HG03280 (cell line): ENCODE measurements at regions not wholly inside any gene's neighbourhood (a gene's known extent, or its start where the extent isn't known, plus 50 kb on each side); places are given as distances from the start of the nearest gene placed in this dataset.
A peak's percentile ranks its signal among the peaks of the same experiment; 100 is the strongest.

ENCODE experiments used
- ATAC-seq: cut with Tn5 transposase; IDR thresholded peaks from one replicate; pipeline ENCODE4 v1.9.1; 2021; ENCODE audit warnings: mild to moderate bottlenecking, moderate library complexity; ENCODE audit not compliant: unreplicated experiment

- ATAC-seq, result no peak
Measured at GRCh38 chr6:16871047-16871446, 109.8 kb upstream of the ATXN1 start.

DNA sequence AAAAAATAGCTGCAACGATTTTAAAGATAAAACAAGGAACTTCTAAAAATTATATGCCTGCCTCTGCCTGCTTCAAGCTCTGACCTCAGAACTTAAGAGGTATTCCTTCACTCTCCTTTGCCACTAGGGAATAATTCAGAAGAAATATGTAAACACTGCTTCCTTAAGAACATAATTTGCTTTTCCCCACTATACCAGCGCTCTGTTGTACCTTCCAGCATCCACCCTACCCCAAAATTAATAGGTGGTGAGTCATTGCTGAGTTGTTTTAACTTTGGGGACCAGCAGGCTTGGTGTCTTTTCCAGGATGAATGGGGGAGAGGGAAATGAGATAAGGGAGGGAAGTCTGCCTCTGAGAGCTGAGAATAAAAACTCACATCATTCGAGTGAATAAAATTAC is 107.7 kb upstream of the ATXN1 start:
- ATAC-seq, result no peak

DNA sequence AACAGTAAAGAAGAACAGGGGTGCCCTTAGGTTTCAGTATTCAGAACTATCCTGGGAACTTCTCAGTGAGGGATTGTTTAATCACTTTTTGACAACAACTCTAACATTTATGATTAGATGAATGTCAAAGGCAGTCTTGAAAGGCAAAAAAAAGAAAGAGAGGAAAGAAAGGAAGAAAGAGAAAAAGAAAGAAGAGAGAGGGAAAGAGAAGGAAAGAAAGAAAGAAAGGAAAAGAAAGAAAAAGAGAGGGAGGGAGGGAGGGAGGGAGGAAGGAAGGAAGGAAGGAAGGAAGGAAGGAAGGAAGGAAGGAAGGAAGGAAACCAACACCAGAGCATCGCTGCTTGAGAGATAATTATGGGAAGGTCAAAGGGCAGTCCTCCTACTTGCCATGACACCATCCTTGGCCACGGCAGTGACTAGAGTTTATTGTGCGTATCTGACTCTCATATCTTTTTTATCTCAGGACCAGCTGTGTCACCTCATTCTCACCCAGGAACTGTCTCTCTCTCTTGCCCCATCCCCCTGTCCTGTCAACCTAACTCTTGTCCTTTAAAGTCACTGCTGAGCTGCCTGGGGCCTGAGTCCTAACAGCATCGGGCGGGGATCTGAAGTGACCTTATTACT is 96.8 kb upstream of the ATXN1 start:
- no peak for ATAC-seq

DNA sequence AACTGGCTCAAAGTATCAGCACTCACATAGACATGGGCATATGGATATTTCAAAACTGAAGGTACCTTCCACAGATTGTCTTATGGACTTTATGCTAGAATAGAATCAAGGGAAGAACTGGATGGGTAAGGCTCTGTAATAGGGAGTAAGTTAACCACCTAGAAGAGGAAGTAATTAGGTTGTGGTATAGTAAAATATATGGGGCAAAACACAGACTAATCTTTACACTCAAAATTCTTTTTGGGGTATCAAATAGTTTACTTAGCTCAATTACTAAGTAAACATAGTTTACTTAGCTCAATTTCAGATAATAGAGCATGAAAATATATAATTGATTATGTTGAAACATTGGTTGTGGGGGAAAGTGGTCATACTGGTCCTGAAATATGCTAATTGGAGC is 94.2 kb upstream of the ATXN1 start:
- ATAC-seq, result peak; percentile 26

DNA sequence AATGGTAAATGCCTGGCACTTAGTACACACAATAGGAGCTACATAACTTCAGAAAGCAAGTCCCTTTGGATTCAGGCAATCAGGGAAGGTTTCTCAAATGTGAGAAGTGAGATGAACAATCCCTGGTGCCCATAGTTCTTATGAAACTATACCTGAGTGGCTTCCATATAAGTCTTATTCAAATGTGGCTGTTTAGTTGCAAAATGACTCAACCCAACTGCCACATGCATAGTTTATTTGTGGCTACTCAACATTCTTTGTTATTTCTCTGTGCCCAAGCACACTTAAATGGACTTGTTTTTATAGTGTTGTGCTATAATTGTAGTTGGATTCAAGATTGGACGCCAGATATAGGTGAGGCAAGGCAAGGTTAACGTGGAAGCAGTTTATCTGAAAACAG is 93.7 kb upstream of the ATXN1 start:
- peak; percentile 71 for ATAC-seq

DNA sequence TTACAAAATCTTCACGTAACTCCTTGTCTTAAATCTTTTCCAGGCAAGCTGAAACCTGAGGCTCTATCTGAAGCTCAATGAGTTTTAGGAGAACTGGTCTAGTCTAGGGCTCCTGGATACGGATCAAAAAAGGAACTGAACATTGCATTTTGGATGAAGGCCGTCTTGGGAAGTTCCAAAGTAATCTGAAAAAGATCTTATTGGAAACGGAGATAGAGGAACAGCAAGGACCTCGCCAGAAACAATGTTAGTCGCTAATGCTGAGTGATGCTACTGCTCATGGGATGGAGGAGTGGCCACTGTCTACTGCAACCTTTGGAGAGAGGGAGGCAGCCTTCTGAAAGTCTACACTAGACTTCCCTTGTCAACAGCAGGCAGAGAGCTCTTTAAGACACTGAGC is 91.4 kb upstream of the ATXN1 start:
- ATAC-seq, result no peak

DNA sequence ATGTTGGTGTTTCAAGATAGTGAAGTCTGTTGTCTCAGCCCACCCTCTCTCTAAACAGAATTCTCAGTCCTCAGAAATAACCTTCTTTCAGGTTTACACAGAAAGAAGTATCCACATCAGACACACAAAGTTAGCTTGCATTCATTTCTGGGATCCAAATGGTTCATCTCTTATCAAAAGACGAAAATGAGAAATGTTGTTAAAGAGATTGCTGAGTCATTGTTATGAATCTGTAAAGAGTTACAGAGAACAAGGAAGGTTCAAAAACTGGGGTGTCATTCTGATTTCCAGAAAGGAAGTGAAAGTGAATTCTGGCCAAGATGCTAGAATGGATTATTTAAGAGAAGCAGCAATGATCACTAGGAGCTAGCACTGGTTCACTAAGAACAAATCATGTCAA is 90.5 kb upstream of the ATXN1 start:
- no peak for ATAC-seq

DNA sequence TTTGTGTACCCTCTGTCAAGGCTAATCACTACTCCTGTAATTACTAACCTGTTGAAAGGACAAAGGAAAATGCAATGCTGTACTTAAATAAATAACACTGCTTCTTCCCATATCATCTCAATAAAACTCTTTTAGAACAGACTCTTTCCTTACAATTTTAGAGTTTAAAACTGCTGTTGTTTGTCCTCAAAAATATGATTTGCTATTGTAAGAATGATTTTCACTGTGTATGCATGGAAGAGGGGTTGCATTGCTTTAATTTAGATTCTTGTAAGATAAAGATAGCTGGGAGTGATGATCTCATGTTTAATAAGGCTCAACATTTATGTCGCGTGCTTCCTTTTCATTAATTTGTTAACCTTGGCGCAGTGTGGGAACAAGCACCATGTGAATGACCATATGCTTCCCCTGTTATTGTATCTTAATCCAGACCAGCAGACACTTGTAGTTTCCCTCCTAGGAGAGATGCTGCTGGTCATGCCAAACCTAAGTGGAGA is 89.8 kb upstream of the ATXN1 start:
- no peak for ATAC-seq

DNA sequence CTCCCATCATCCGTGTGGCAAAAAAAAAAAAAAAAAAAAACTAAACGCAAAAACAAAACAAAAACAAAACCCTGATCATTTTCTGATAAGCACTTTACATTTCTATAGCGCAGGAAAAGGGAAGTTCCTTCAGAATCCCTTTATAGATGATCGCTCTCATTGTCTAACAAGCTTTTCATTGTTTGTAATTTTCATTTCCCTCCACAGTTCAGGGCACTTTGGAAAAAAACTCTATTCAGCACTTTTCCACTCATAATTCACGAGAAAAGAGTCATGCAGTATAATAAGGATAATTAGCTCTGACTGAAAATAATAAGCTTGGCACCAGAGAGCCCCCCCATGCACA is 89.4 kb upstream of the ATXN1 start:
- ATAC-seq, result no peak

DNA sequence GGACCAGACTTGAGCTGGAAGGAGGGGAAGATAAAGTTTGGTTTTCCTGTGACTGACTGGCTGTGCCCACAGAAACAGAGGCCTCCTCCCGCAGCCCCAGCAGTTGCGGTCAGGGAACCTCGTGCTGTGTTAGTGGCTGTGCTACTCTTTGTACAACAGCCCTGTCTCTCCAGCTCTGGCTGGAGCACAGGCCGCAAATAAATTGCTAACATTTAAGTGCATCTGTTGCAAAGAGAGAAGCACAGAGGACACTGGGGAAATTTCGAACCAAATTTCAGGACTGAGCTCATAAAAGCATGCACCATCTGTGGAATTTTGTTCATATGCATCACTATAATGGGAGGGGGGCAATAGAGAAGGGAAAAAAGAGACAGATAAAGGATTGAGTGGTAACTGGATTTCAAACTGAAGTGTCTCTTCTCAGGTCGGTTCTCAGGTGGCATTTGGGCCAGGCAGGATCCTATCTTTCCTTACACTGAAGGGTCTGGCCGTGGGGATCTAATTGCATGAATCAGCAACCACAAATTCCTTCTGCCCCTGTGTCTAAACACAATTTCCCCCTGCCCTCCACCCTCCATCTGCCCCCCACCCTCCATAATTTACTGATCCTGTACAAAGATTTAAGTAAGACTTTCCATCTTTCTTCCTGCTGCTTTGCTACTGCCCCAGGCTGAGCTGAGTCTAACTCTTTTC is 88.9 kb upstream of the ATXN1 start:
- ATAC-seq, result no peak

- no peak for ATAC-seq
Measured at GRCh38 chr6:16849280-16849987, 88.2 kb upstream of the ATXN1 start.

GRCh38 chr6:16846399-16846778 is 85.1 kb upstream of the ATXN1 start:
- no peak for ATAC-seq

DNA sequence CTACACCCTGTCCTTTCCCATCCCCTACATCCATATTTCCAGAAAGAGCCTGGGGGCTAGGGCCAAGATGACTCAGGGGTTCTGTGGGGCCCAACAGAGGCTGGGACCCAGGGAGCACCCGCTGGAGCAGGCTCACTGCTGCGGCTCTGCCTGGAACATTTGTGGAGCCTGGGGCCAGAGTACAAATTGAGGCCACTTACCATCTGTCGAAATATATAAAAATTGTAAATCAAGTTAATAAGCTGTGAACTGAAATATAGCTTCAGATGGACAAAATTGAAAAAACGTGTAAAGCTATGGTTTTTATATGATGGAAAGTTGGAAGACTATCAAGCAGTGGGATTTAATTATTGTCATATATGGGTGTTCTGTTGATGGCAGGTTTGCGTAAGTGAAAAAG is 82.9 kb upstream of the ATXN1 start:
- ATAC-seq, result no peak

GRCh38 chr6:16842676-16843075 is 81.4 kb upstream of the ATXN1 start:
- no peak for ATAC-seq

GRCh38 chr6:16841241-16841640 is 80.0 kb upstream of the ATXN1 start:
- no peak for ATAC-seq

GRCh38 chr6:16840725-16841124 is 79.5 kb upstream of the ATXN1 start:
- ATAC-seq, result no peak

- no peak for ATAC-seq
Measured at GRCh38 chr6:16840291-16840690, 79.0 kb upstream of the ATXN1 start.

GRCh38 chr6:16839631-16840179 is 78.4 kb upstream of the ATXN1 start:
- no peak for ATAC-seq

DNA sequence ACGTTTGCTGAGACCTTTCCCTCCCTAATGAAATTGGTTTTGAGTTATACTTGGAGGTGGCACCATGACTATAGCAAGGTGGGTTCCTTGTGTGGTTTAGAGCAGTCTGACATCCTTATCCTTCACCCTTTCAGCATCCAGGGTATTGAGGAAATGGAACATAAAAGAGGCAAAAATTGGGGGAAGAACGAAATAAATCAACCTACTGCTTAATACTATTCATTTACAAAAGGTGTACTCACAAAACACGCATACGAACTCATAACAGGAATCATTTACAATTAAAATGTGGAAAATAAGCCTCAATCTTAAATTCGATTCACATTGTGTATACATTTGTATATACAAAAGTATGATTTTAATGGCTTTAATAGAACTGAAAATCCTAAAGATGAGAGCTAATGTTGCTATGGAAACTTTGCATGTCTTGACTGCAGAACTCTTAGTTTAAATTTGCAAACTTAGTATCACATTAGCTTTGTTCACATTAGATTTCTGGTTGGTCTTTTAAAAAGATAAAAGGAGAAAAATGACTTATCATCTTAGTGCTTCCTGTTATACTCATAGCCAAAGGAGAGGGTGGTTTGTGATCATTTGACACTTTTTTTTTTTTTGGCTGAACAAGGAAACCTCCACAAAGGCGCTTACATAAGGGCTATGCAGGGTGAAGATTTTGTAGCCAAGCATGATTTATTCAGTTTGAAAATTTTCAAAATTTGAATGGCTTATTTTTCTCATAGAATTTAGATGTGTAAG is 76.1 kb upstream of the ATXN1 start:
- no peak for ATAC-seq

DNA sequence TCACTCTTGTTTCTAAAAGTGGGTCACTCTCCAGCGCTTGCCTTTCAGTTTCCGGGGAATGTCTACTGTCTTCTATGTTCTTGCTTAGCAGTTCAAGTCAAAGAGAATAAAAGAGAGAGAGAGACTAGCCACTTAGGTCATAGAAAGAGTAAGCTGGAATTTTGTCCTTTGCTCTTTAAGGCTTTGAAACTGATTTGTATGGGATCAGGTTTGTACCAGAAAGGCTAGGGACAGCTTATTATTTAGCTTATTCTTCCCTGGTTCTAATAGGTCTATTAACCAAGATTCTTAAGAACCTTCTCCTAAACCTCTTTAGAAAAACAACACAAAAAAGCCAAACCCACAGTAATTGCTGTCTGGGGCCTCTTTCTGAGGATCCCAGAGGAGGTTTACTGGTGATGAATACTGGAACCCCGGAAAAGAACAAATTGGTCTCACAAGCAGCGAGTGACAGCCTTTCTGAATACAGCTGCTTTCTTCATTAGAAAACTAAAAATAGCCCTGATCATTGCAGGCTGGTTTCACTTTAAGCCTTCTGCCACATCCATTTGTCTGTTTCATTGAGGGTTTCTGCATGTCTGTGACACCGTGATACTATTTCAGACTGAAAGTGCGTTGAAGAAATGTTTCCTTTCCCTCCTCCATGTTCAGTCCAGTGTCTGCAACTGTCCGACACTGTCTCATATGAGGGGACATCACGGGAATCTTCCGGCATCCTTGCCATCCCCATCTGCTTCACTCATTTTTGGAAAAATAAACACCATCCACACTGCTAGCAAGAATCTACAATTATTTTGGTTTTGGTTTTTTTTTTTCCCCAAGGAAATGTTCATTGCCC is 75.1 kb upstream of the ATXN1 start:
- peak; percentile 80 for ATAC-seq
